Breast epithelium (tissue), 3 donors: ENCODE measurements at regions not wholly inside any gene's neighbourhood (a gene's known extent, or its start where the extent isn't known, plus 50 kb on each side); places are given as distances from the start of the nearest gene placed in this dataset.
"Not testable (repeated sequence)": the region's sequence is repeated elsewhere in the genome, so short reads cannot be mapped to it uniquely, and the experiment has no call there.

ENCODE experiments used
- POLR2A ChIP-seq: fragments of 450-650 bp; IDR thresholded peaks from one replicate; pipeline ENCODE4 v1.6.1; 2016; ENCODE audit warnings: antibody characterized with exemption, mild to moderate bottlenecking, moderate library complexity
- POLR2AphosphoS5 ChIP-seq, 3 donors: sonication (generic); formaldehyde crosslinking; IDR thresholded peaks; one replicate each; pipeline ENCODE4 v1.6.1; 2017; ENCODE audit warnings: antibody characterized with exemption in 3 of 3
- TF ChIP-seq, protein P1 (sequence below), 3 donors: fragments of 450-650 bp; IDR thresholded peaks; one replicate each; pipeline ENCODE4 v1.5.1; 2016 to 2017; ENCODE audit warnings: antibody characterized with exemption in 3 of 3, mild to moderate bottlenecking in 3 of 3, moderate library complexity in 3 of 3

- not testable (repeated sequence) for TF ChIP-seq POLR2A; POLR2AphosphoS5 (IDR thresholded peaks at IDR 0.05)
- TF ChIP-seq, protein P1, sequence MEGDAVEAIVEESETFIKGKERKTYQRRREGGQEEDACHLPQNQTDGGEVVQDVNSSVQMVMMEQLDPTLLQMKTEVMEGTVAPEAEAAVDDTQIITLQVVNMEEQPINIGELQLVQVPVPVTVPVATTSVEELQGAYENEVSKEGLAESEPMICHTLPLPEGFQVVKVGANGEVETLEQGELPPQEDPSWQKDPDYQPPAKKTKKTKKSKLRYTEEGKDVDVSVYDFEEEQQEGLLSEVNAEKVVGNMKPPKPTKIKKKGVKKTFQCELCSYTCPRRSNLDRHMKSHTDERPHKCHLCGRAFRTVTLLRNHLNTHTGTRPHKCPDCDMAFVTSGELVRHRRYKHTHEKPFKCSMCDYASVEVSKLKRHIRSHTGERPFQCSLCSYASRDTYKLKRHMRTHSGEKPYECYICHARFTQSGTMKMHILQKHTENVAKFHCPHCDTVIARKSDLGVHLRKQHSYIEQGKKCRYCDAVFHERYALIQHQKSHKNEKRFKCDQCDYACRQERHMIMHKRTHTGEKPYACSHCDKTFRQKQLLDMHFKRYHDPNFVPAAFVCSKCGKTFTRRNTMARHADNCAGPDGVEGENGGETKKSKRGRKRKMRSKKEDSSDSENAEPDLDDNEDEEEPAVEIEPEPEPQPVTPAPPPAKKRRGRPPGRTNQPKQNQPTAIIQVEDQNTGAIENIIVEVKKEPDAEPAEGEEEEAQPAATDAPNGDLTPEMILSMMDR (IDR thresholded peaks at IDR 0.05): not testable (repeated sequence)
Observed at GRCh38 chr6:19612672-19613466, 224.3 kb upstream of the ID4 start.
